Esophagus squamous epithelium (tissue), 5 donors: ENCODE measurements at regions not wholly inside any gene's neighbourhood (a gene's known extent, or its start where the extent isn't known, plus 50 kb on each side); places are given as distances from the start of the nearest gene placed in this dataset.

Experiments used
- DNase-seq: peaks from one replicate; lab custom pipeline; 2025; lab: John Stamatoyannopoulos, UW
- H3K27ac ChIP-seq, 4 donors: fragments of 200-600 bp; sonication (generic); one replicate each; pipeline ENCODE4 v1.5.1; 2016 to 2019; ENCODE audit warnings: mild to moderate bottlenecking in 1 of 4
- H3K27me3 ChIP-seq, 4 donors: fragments of 200-600 bp; sonication (generic); 1 replicate in 3 of 4; 2 replicates in 1 of 4; pipeline versions ENCODE4 v1.5.1 to v1.6.0; 2017 to 2021; ENCODE audit warnings: antibody characterized with exemption in 1 of 4
- H3K36me3 ChIP-seq, 3 donors: fragments of 200-600 bp; sonication (generic); one replicate each; pipeline ENCODE4 v1.5.1; 2016 to 2019
- H3K4me1 ChIP-seq, 3 donors: fragments of 200-600 bp; sonication (generic); one replicate each; pipeline ENCODE4 v1.5.1; 2017 to 2019
- H3K4me3 ChIP-seq, 4 donors: fragments of 200-600 bp; sonication (generic); 1 replicate in 3 of 4; 2 replicates in 1 of 4; pipeline ENCODE4 v1.5.1; 2016 to 2019; ENCODE audit warnings: mild to moderate bottlenecking in 2 of 4, moderate library complexity in 1 of 4
- H3K9me3 ChIP-seq, 3 donors: fragments of 200-600 bp; sonication (generic); one replicate each; pipeline ENCODE4 v1.5.1; 2016 to 2019
- POLR2A ChIP-seq, 4 donors: fragments of 450-650 bp; IDR thresholded peaks; one replicate each; pipeline ENCODE4 v1.6.1; 2017; ENCODE audit warnings: antibody characterized with exemption in 4 of 4, mild to moderate bottlenecking in 4 of 4, moderate library complexity in 3 of 4
- WGBS, 2 donors: methylation state at CpG; one replicate each; pipeline ENCODE4 v1.1.5; 2018; 5-methylcytosine and 5-hydroxymethylcytosine counted together
- intact Hi-C: fragments of 100-400 bp; cut with DNase I; formaldehyde crosslinking; loops from one replicate; pipeline ENCODE4 v1.15.0; 2022
- TF ChIP-seq, protein P1 (sequence below), 6 experiments: fragments of 450-650 bp in 4 of 6; fragments of 200-600 bp in 2 of 6; sonication (generic) in 2 of 6; IDR thresholded peaks; one replicate each; pipeline ENCODE4 v1.5.1; 2016 to 2019; ENCODE audit warnings: antibody characterized with exemption in 6 of 6, mild to moderate bottlenecking in 4 of 6, moderate library complexity in 4 of 6
- donor health status: DM: yes; HTN: yes; CAD: no.

DNA sequence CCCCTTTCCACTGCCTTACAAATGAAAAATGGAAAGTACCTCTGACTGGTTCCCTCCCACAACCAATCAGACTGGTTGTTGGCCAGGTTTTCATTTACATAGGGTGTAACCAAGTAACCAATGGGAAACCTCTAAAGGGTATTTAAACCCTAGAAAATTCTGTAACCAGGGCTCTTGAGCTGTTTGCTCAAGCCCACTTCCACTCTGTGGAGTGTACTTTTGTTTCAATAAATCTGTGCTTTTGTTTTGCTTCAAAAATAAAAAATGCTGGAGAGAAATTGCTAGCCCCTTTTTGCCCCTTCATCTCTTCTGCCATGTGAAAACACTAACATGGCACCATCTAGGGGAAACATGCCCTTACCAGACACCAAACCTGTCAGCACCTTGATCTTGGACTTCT is 129.5 kb downstream of the AHR start:
- Histone ChIP-seq H3K4me3 (no peak overlapping the region), H3K9me3 (peaks cover 0 to 15% (median 11%) of the 10 kb centered on the region in 3 donors), H3K4me1 (no peaks in the 10 kb centered on the region), H3K27me3 (no peaks in the 10 kb centered on the region), H3K27ac (no peak overlapping the region), H3K36me3 (no peaks in the 10 kb centered on the region)
- intact Hi-C loops: no loop called here
- DNase-seq: no peak
- no peak for TF ChIP-seq POLR2A (IDR thresholded peaks at IDR 0.05)
- TF ChIP-seq, protein P1, sequence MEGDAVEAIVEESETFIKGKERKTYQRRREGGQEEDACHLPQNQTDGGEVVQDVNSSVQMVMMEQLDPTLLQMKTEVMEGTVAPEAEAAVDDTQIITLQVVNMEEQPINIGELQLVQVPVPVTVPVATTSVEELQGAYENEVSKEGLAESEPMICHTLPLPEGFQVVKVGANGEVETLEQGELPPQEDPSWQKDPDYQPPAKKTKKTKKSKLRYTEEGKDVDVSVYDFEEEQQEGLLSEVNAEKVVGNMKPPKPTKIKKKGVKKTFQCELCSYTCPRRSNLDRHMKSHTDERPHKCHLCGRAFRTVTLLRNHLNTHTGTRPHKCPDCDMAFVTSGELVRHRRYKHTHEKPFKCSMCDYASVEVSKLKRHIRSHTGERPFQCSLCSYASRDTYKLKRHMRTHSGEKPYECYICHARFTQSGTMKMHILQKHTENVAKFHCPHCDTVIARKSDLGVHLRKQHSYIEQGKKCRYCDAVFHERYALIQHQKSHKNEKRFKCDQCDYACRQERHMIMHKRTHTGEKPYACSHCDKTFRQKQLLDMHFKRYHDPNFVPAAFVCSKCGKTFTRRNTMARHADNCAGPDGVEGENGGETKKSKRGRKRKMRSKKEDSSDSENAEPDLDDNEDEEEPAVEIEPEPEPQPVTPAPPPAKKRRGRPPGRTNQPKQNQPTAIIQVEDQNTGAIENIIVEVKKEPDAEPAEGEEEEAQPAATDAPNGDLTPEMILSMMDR (IDR thresholded peaks at IDR 0.05): no peak

GRCh38 chr7:17429579-17429978 is 131.1 kb downstream of the AHR start:
- no peaks in the 10 kb centered on the region for H3K4me1 ChIP-seq
- WGBS, 2 donors: 89 to 91% methylated on average over 2 to 4 of the region's 4 CpGs

GRCh38 chr7:17432793-17433192 is 134.3 kb downstream of the AHR start:
- no peak overlapping the region for H3K27ac ChIP-seq
- no peaks in the 10 kb centered on the region for H3K4me1 ChIP-seq
- H3K36me3 ChIP-seq: no peaks in the 10 kb centered on the region
- H3K4me3 ChIP-seq: no peak overlapping the region
- peaks cover 0 to 13% (median 10%) of the 10 kb centered on the region in 3 donors for H3K9me3 ChIP-seq
- intact Hi-C loops: no loop called here
- no peak for DNase-seq
- TF ChIP-seq, protein P1 (IDR thresholded peaks at IDR 0.05): no peak
- no peak for TF ChIP-seq POLR2A (IDR thresholded peaks at IDR 0.05)
- WGBS, 2 donors: 64 to 81% methylated on average over 3 of the region's 3 CpGs
- H3K27me3 ChIP-seq: no peaks in the 10 kb centered on the region

More at GRCh38 chr7:17429579-17429978, 131.1 kb downstream of the AHR start:
- Histone ChIP-seq H3K4me3 (no peak overlapping the region), H3K27me3 (no peaks in the 10 kb centered on the region), H3K27ac (no peak overlapping the region), H3K9me3 (peaks cover 0 to 15% (median 11%) of the 10 kb centered on the region in 3 donors), H3K36me3 (no peaks in the 10 kb centered on the region)
- intact Hi-C loops: no loop called here
- TF ChIP-seq POLR2A (IDR thresholded peaks at IDR 0.05): no peak
- TF ChIP-seq, protein P1 (IDR thresholded peaks at IDR 0.05): no peak
- no peak for DNase-seq

GRCh38 chr7:17434191-17434590 is 135.7 kb downstream of the AHR start:
- Histone ChIP-seq H3K9me3 (no peaks in the 10 kb centered on the region), H3K36me3 (no peaks in the 10 kb centered on the region), H3K27ac (no peak overlapping the region), H3K27me3 (no peaks in the 10 kb centered on the region), H3K4me1 (no peaks in the 10 kb centered on the region), H3K4me3 (no peak overlapping the region)
- intact Hi-C loops: no loop called here
- TF ChIP-seq, protein P1 (IDR thresholded peaks at IDR 0.05): no peak
- TF ChIP-seq POLR2A (IDR thresholded peaks at IDR 0.05): no peak
- WGBS, 2 donors: 73 to 80% methylated on average over 3 of the region's 3 CpGs
- no peak for DNase-seq

DNA sequence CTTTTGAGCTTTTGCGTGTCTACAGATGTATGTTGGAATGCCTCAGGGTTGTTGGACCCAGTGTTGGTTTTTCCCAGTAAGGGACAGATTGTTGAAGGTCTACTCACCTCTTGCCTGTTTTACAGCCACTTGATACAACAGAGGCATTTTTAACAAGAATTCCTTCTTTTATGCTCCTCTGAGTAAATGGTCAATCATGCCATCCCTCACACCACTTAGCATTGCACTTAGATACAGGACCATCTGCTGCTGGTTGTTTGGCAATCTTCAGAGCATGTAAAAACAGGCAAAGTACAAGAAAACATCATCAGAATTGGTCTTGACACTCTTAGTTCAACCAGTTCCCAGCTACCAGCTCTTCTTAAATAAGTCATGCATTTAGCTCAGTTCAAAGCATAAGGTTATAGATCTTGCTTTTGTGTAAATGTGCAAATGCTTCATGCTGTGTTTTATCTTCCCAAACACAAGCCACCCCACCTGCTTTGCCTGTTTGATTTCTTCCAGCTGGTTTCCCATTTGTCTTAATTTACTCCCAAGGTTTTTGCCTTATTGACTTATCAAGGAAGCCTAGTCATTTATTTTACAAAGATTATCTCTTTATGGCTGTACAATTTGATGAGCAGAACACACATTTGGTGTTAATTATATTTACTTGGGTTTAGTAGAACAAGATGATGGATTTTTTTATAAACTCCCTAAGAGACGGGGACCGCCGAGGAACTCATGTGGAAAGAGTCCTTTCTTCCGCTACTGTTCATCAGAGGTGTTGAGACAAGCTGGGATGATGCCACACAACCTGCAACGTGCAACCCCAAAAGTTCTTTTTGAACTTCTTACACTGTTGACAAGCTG is 136.6 kb downstream of the AHR start:
- WGBS, 2 donors: 86 to 90% methylated on average over 6 of the region's 6 CpGs
- H3K36me3 ChIP-seq: no peaks in the 10 kb centered on the region
- intact Hi-C loops: no loop called here

More for the DNA sequence above, 136.6 kb downstream of the AHR start:
- H3K27me3 ChIP-seq: no peaks in the 10 kb centered on the region
- no peak overlapping the region for H3K27ac ChIP-seq
- H3K4me1 ChIP-seq: no peaks in the 10 kb centered on the region
- no peak for DNase-seq
- TF ChIP-seq, protein P1 (IDR thresholded peaks at IDR 0.05): no peak
- TF ChIP-seq POLR2A (IDR thresholded peaks at IDR 0.05): no peak
- H3K9me3 ChIP-seq: no peaks in the 10 kb centered on the region
- H3K4me3 ChIP-seq: no peak overlapping the region
